ENCODE measurements at regions not wholly inside any gene's neighbourhood (a gene's known extent, or its start where the extent isn't known, plus 50 kb on each side); places are given as distances from the start of the nearest gene placed in this dataset.

DNA sequence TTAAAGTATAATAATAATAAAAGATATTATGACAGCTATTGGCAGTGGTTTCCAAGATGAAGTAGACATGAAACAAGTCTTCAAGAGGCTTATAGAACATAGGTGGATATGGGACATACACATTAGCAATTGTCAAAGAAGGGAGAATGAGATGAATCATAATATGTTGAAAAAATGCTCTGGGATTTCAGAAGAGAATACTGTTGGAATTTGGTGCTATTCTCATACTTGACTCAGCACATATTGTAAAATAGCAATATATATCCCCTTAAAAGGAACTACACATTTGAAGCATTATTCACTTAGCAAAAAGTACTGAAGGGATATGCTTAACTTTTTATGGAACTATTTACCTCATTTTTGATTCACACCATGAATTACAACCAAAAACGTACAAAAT is 577.2 kb upstream of the PCDH15 start:
- no peak for TF ChIP-seq POLR2A (IDR thresholded peaks at IDR 0.05; ENCODE audit: low read depth)
- no peak for TF ChIP-seq EP300 (IDR thresholded peaks at IDR 0.05)
- TF ChIP-seq, protein P1, sequence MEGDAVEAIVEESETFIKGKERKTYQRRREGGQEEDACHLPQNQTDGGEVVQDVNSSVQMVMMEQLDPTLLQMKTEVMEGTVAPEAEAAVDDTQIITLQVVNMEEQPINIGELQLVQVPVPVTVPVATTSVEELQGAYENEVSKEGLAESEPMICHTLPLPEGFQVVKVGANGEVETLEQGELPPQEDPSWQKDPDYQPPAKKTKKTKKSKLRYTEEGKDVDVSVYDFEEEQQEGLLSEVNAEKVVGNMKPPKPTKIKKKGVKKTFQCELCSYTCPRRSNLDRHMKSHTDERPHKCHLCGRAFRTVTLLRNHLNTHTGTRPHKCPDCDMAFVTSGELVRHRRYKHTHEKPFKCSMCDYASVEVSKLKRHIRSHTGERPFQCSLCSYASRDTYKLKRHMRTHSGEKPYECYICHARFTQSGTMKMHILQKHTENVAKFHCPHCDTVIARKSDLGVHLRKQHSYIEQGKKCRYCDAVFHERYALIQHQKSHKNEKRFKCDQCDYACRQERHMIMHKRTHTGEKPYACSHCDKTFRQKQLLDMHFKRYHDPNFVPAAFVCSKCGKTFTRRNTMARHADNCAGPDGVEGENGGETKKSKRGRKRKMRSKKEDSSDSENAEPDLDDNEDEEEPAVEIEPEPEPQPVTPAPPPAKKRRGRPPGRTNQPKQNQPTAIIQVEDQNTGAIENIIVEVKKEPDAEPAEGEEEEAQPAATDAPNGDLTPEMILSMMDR (IDR thresholded peaks at IDR 0.05), result no peak
